GM12891 (cell line): ENCODE measurements at regions not wholly inside any gene's neighbourhood (a gene's known extent, or its start where the extent isn't known, plus 50 kb on each side); places are given as distances from the start of the nearest gene placed in this dataset.

Experiments
- POLR2A ChIP-seq: IDR thresholded peaks from 2 replicates; pipeline ENCODE4 v1.6.1; 2011; ENCODE audit warnings: low read depth, low read length, control low read depth
- POLR2AphosphoS5 ChIP-seq: IDR thresholded peaks from 2 replicates; pipeline ENCODE4 v1.6.1; 2011; ENCODE audit warnings: low read depth, low read length, control low read depth
- SPI1 ChIP-seq: IDR thresholded peaks from 2 replicates; pipeline ENCODE4 v1.6.1; 2011; ENCODE audit warnings: low read depth, low read length, control low read depth

- TF ChIP-seq POLR2AphosphoS5 (no peak), SPI1 (no peak), POLR2A (no peak)
Measured at GRCh38 chr2:83802604-83803003, 656.5 kb downstream of the SUCLG1 start.
